Lower leg skin (tissue), 4 donors: ENCODE measurements at regions not wholly inside any gene's neighbourhood (a gene's known extent, or its start where the extent isn't known, plus 50 kb on each side); places are given as distances from the start of the nearest gene placed in this dataset.

ENCODE experiments used
- DNase-seq, 2 donors: peaks; one replicate each; pipeline ENCODE4 v3.0.0-alpha.2; 2019; ENCODE audit warnings: low spot score in 2 of 2
- H3K4me3 ChIP-seq: fragments of 200-600 bp; sonication (generic); 2 replicates; pipeline ENCODE4 v1.5.1; 2017; ENCODE audit warnings: mild to moderate bottlenecking, low read depth; ENCODE audit not compliant: poor library complexity, severe bottlenecking
- CTCF ChIP-seq, 3 donors: fragments of 450-650 bp; IDR thresholded peaks; one replicate each; pipeline ENCODE4 v1.5.1; 2016; ENCODE audit warnings: antibody characterized with exemption in 3 of 3, mild to moderate bottlenecking in 3 of 3, moderate library complexity in 2 of 3
- POLR2A ChIP-seq, 2 donors: fragments of 450-650 bp; IDR thresholded peaks; one replicate each; pipeline ENCODE4 v1.6.1; 2016 to 2017; ENCODE audit warnings: antibody characterized with exemption in 2 of 2, mild to moderate bottlenecking in 1 of 2, moderate library complexity in 1 of 2
- WGBS, 2 donors: methylation state at CpG; one replicate each; pipeline ENCODE4 v1.1.5; 2018; 5-methylcytosine and 5-hydroxymethylcytosine counted together
- intact Hi-C: fragments of 100-400 bp; cut with DNase I; formaldehyde crosslinking; loops from one replicate; pipeline ENCODE4 v1.15.0; 2023; ENCODE audit warnings: low total_unique reads

- intact Hi-C loops, result no loop called here
- no peak for DNase-seq
- TF ChIP-seq POLR2A (IDR thresholded peaks at IDR 0.05) (no peak), CTCF (IDR thresholded peaks at IDR 0.05) (no peak)
- H3K4me3 ChIP-seq, result no peak overlapping the region
- WGBS, 2 donors, result 70 to 72% methylated on average over 8 of the region's 8 CpGs
Measured at GRCh38 chr4:175970724-175971123, 94.9 kb upstream of the WDR17 start.

- no peak for DNase-seq
- intact Hi-C loops, result no loop called here
- H3K4me3 ChIP-seq, result no peak overlapping the region
- 58 to 59% methylated on average over 11 of the region's 11 CpGs for WGBS, 2 donors
- TF ChIP-seq POLR2A (IDR thresholded peaks at IDR 0.05), result no peak
- TF ChIP-seq CTCF (IDR thresholded peaks at IDR 0.05), result no peak
Measured at GRCh38 chr4:175971388-175972179, 94.1 kb upstream of the WDR17 start.

GRCh38 chr4:175973027-175973923 is 92.4 kb upstream of the WDR17 start:
- intact Hi-C loops, result no loop called here

GRCh38 chr4:175983636-175984035 is 82.0 kb upstream of the WDR17 start:
- no peak for DNase-seq
- intact Hi-C loops, result no loop called here
- H3K4me3 ChIP-seq, result no peak overlapping the region
- no peak for TF ChIP-seq CTCF (IDR thresholded peaks at IDR 0.05)
- TF ChIP-seq POLR2A (IDR thresholded peaks at IDR 0.05), result no peak
- WGBS, 2 donors, result 60 to 62% methylated on average over 2 of the region's 2 CpGs

More at GRCh38 chr4:175973027-175973923, 92.4 kb upstream of the WDR17 start:
- 81% methylated on average over 7 of the region's 7 CpGs for whole genome bisulfite sequencing, 2 donors
- H3K4me3 ChIP-seq, result no peak overlapping the region
- TF ChIP-seq CTCF (IDR thresholded peaks at IDR 0.05) (no peak), POLR2A (IDR thresholded peaks at IDR 0.05) (no peak)
- DNase-seq, result no peak

GRCh38 chr4:175986668-175987067 is 79.0 kb upstream of the WDR17 start:
- no peak for TF ChIP-seq CTCF (IDR thresholded peaks at IDR 0.05)
- no peak for TF ChIP-seq POLR2A (IDR thresholded peaks at IDR 0.05)
- no peak overlapping the region for H3K4me3 ChIP-seq
- intact Hi-C loops, result no loop called here
- DNase-seq, result no peak
- WGBS, 2 donors, result 74% methylated on average over 1 of the region's 1 CpG
